ENCODE measurements at regions not wholly inside any gene's neighbourhood (a gene's known extent, or its start where the extent isn't known, plus 50 kb on each side); places are given as distances from the start of the nearest gene placed in this dataset.

- H3K36me3 Mint-ChIP-seq (ENCODE audit: low read depth): no peaks in the 10 kb centered on the region
- ATAC-seq (ENCODE audit: poor library complexity) (no peak), DNase-seq (no peak)
- intact Hi-C loops (cut with DNase I, micrococcal nuclease): no loop called here
- no peaks in the 10 kb centered on the region for H3K4me1 ChIP-seq (ENCODE audit: insufficient read depth, low read length)
- ChIA-PET POLR2A (no interaction called here), CTCF (interaction anchor here (0.5 kb wide), 1 partner anchor 14 kb away, joined by 3 read pairs; no protein-coding TSS in a partner anchor)
- no peaks in the 10 kb centered on the region for H3K4me1 Mint-ChIP-seq (ENCODE audit: low read depth)
- H3K4me3 ChIP-seq (ENCODE audit: low read length): no peak overlapping the region
- no peaks in the 10 kb centered on the region for H3K9me3 ChIP-seq (ENCODE audit: control insufficient read depth in 1 of 2, insufficient read depth in 1 of 2, low read length in 2 of 2)
- H3K27ac Mint-ChIP-seq: no peak overlapping the region
- no peak overlapping the region for H3K4me3 Mint-ChIP-seq
- TF ChIP-seq CTCF (IDR thresholded peaks at IDR 0.05): no peak
- H3K27me3 Mint-ChIP-seq: no peaks in the 10 kb centered on the region
- H3K36me3 ChIP-seq (ENCODE audit: insufficient read depth, low read length): no peaks in the 10 kb centered on the region
- no peaks in the 10 kb centered on the region for H3K27me3 ChIP-seq (ENCODE audit: control insufficient read depth in 1 of 2, insufficient read depth in 2 of 2, low read length in 2 of 2)
- no peak overlapping the region for H3K27ac ChIP-seq (ENCODE audit: low read depth in 1 of 2, low read length in 2 of 2)
- H3K9me3 Mint-ChIP-seq: peaks cover 13% of the 10 kb centered on the region
These were observed 330.6 kb upstream of the ZC3H12C start for GRCh38 chr11:109762546-109762945.

DNA sequence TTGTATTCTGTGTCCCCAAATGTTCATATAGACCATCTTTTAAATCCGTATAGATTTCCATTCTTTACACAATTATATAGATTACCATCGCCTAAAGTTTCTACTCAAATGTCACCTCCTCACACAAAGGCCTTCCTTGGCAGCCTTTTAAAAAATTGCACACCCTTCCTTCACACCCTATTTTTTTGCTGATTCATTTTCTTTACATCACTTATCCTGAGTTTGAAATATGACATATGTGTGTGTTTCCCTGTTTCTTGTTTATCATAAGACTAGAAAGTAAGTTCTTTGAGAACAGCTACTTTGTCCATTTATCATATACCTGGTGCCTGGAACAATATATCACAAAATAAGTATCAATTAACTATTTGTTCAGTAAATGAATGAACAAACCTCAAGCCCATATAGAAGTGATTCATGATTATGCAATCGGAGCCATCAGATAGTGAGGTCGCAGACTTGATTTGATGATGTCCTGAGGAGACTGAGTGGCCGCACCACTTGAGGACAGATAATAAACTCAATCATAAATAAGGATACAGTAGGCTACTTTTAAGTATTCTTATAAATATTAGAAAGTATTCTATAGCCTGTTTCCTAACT lies 327.4 kb upstream of the ZC3H12C start:
- TF ChIP-seq CTCF (IDR thresholded peaks at IDR 0.05): no peak
- DNase-seq: no peak
- H3K4me3 ChIP-seq (ENCODE audit: low read length): no peak overlapping the region
- H3K36me3 ChIP-seq (ENCODE audit: insufficient read depth, low read length): no peaks in the 10 kb centered on the region
- H3K4me1 ChIP-seq (ENCODE audit: insufficient read depth, low read length): no peaks in the 10 kb centered on the region
- ChIA-PET CTCF (no interaction called here), POLR2A (no interaction called here)
- H3K9me3 Mint-ChIP-seq: peaks cover 2% of the 10 kb centered on the region
- H3K27me3 ChIP-seq (ENCODE audit: control insufficient read depth in 1 of 2, insufficient read depth in 2 of 2, low read length in 2 of 2): no peaks in the 10 kb centered on the region
- no peak overlapping the region for H3K27ac Mint-ChIP-seq
- no peaks in the 10 kb centered on the region for H3K4me1 Mint-ChIP-seq (ENCODE audit: low read depth)
- intact Hi-C loops (cut with DNase I, micrococcal nuclease): no loop called here
- H3K27me3 Mint-ChIP-seq: no peaks in the 10 kb centered on the region
- no peak for ATAC-seq (ENCODE audit: poor library complexity)
- no peak overlapping the region for H3K27ac ChIP-seq (ENCODE audit: low read depth in 1 of 2, low read length in 2 of 2)
- H3K36me3 Mint-ChIP-seq (ENCODE audit: low read depth): no peaks in the 10 kb centered on the region
- peaks cover 0 to 3% of the 10 kb centered on the region in 2 experiments for H3K9me3 ChIP-seq (ENCODE audit: control insufficient read depth in 1 of 2, insufficient read depth in 1 of 2, low read length in 2 of 2)
- H3K4me3 Mint-ChIP-seq: no peak overlapping the region

DNA sequence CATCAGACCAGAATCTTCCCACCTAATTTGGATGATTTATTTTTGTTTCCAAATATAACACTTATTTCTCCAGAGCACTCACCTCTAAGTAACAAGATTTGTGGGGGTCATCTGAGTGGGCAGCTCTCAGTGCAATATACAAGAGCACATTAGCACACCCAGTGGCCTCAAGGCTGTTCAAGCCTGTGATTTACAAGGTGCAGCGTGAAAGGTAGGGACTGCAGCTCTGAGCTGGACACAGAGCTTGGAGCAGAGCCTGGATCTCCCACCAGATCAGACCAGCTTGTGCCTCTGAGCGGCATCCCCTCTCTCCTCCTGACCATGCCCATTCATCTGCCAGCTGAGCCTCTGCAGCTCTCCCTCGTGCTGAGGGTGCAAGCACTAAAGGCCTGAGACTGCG lies 323.3 kb upstream of the ZC3H12C start:
- no peak for DNase-seq
- Histone ChIP-seq H3K27me3 (ENCODE audit: control insufficient read depth in 1 of 2, insufficient read depth in 2 of 2, low read length in 2 of 2) (no peaks in the 10 kb centered on the region), H3K4me3 (ENCODE audit: low read length) (no peak overlapping the region), H3K27ac (ENCODE audit: low read depth in 1 of 2, low read length in 2 of 2) (no peak overlapping the region), H3K9me3 (ENCODE audit: control insufficient read depth in 1 of 2, insufficient read depth in 1 of 2, low read length in 2 of 2) (peaks cover 0 to 3% of the 10 kb centered on the region in 2 experiments), H3K36me3 (ENCODE audit: insufficient read depth, low read length) (no peaks in the 10 kb centered on the region), H3K4me1 (ENCODE audit: insufficient read depth, low read length) (no peaks in the 10 kb centered on the region)
- H3K9me3 Mint-ChIP-seq: no peaks in the 10 kb centered on the region
- H3K4me3 Mint-ChIP-seq: no peak overlapping the region
- ChIA-PET CTCF (no interaction called here), POLR2A (no interaction called here)
- H3K27ac Mint-ChIP-seq: no peak overlapping the region
- no peaks in the 10 kb centered on the region for H3K4me1 Mint-ChIP-seq (ENCODE audit: low read depth)
- no peaks in the 10 kb centered on the region for H3K27me3 Mint-ChIP-seq
- no peaks in the 10 kb centered on the region for H3K36me3 Mint-ChIP-seq (ENCODE audit: low read depth)
- no peak for ATAC-seq (ENCODE audit: poor library complexity)
- intact Hi-C loops (cut with DNase I, micrococcal nuclease): no loop called here
- TF ChIP-seq CTCF (IDR thresholded peaks at IDR 0.05): no peak
